ENCODE measurements at regions not wholly inside any gene's neighbourhood (a gene's known extent, or its start where the extent isn't known, plus 50 kb on each side); places are given as distances from the start of the nearest gene placed in this dataset.
"Not testable (repeated sequence)": the region's sequence is repeated elsewhere in the genome, so short reads cannot be mapped to it uniquely, and the experiment has no call there.

DNA sequence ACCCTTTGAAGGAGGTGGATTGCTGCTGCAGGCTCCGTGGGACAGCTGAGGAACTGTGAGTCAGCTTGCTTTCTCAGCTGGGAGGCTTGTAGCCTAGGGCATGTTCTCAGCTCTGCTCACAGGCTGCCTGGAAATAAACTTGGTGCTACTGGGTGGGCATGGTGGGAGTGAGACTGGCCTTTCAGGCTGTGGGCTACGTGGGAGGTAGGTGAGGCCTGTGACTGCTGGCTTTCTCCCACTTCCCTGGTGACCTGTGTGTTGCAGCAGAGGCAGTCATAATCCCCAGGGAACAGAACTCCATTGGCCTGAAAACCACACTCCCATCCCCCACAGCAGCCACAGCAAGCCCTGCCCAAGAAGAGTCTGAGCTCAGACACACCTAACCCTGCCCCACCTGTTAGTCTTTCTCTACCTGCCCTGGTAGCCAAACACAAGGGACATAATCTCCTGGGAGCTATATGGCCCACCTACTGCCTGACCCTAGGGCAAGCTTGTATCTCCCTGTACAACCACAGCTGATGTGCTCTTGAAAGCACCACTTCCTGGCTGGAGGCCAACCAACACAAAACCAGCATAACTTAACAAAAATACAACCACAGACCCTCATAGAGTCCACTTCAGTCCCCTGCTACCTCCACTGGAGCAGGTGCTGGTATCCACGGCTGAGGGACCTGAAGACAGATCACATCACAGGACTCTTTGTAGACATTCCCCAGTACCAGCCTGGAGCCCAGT lies 236.5 kb downstream of the SQOR start:
- no peaks in the 10 kb centered on the region for H3K9me3 ChIP-seq (ENCODE audit: control insufficient read depth, insufficient read depth, low read depth, low read length)
- ChIA-PET POLR2A (no interaction called here), CTCF (no interaction called here)
- DNase-seq (ENCODE audit: low read depth, low spot score) (no peak), ATAC-seq (no peak)
- no peak overlapping the region for H3K27ac ChIP-seq (ENCODE audit: low read length)
- TF ChIP-seq SIN3A (IDR thresholded peaks at IDR 0.05; ENCODE audit: borderline replicate concordance, insufficient read depth, low read depth, low read length), result no peak
- TF ChIP-seq, protein P1, sequence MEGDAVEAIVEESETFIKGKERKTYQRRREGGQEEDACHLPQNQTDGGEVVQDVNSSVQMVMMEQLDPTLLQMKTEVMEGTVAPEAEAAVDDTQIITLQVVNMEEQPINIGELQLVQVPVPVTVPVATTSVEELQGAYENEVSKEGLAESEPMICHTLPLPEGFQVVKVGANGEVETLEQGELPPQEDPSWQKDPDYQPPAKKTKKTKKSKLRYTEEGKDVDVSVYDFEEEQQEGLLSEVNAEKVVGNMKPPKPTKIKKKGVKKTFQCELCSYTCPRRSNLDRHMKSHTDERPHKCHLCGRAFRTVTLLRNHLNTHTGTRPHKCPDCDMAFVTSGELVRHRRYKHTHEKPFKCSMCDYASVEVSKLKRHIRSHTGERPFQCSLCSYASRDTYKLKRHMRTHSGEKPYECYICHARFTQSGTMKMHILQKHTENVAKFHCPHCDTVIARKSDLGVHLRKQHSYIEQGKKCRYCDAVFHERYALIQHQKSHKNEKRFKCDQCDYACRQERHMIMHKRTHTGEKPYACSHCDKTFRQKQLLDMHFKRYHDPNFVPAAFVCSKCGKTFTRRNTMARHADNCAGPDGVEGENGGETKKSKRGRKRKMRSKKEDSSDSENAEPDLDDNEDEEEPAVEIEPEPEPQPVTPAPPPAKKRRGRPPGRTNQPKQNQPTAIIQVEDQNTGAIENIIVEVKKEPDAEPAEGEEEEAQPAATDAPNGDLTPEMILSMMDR (IDR thresholded peaks at IDR 0.05), result no peak
- no peak for TF ChIP-seq POLR2AphosphoS5 (IDR thresholded peaks at IDR 0.05; ENCODE audit: low read depth, low read length)
- TF ChIP-seq, protein P2, sequence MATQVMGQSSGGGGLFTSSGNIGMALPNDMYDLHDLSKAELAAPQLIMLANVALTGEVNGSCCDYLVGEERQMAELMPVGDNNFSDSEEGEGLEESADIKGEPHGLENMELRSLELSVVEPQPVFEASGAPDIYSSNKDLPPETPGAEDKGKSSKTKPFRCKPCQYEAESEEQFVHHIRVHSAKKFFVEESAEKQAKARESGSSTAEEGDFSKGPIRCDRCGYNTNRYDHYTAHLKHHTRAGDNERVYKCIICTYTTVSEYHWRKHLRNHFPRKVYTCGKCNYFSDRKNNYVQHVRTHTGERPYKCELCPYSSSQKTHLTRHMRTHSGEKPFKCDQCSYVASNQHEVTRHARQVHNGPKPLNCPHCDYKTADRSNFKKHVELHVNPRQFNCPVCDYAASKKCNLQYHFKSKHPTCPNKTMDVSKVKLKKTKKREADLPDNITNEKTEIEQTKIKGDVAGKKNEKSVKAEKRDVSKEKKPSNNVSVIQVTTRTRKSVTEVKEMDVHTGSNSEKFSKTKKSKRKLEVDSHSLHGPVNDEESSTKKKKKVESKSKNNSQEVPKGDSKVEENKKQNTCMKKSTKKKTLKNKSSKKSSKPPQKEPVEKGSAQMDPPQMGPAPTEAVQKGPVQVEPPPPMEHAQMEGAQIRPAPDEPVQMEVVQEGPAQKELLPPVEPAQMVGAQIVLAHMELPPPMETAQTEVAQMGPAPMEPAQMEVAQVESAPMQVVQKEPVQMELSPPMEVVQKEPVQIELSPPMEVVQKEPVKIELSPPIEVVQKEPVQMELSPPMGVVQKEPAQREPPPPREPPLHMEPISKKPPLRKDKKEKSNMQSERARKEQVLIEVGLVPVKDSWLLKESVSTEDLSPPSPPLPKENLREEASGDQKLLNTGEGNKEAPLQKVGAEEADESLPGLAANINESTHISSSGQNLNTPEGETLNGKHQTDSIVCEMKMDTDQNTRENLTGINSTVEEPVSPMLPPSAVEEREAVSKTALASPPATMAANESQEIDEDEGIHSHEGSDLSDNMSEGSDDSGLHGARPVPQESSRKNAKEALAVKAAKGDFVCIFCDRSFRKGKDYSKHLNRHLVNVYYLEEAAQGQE (IDR thresholded peaks at IDR 0.05; ENCODE audit: insufficient read depth in 1 of 2, low read depth in 2 of 2, low read length in 1 of 2), result no peak
- no peak for TF ChIP-seq TCF7L2 (IDR thresholded peaks at IDR 0.05; ENCODE audit: low read depth, low read length)
- H3K36me3 ChIP-seq (ENCODE audit: control insufficient read depth, insufficient read depth, low read length), result no peaks in the 10 kb centered on the region
- intact Hi-C loops (cut with micrococcal nuclease; ENCODE audit: unreplicated experiment) (no loop called here), in situ Hi-C loops (cut with HindIII; ENCODE audit: low pct_unique_long_range_greater_than_20kb, low sequenced_read_pairs) (no loop called here)
- H3K4me1 ChIP-seq (ENCODE audit: control insufficient read depth, insufficient read depth, low read length), result no peaks in the 10 kb centered on the region
- H3K4me3 ChIP-seq (ENCODE audit: low read depth in 2 of 2, low read length in 2 of 2), result no peak overlapping the region
- no TSS peak for BruUV-seq (replicated peaks)
- no peaks in the 10 kb centered on the region for H3K27me3 ChIP-seq (ENCODE audit: control insufficient read depth, insufficient read depth, low read length)

DNA sequence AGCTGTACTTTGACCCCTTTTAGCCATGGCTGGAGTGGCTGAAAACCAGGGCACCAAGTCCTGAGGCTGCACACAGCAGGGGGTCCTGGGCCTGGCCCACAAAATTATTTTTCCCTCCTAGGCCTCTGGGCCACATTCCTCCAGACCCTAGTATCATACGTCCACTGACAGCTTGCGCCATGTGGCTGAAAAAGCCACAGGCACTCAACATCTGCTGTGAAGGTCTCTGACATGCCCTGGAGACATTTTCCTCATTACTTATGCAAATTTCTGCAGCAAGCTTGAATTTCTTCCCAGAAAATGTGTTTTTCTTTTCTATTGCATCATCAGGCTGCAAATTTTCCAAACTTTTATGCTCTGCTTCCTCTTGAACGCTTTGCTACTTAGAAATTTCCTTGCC lies 239.0 kb downstream of the SQOR start:
- Histone ChIP-seq H3K36me3 (ENCODE audit: control insufficient read depth, insufficient read depth, low read length) (no peaks in the 10 kb centered on the region), H3K9me3 (ENCODE audit: control insufficient read depth, insufficient read depth, low read depth, low read length) (no peaks in the 10 kb centered on the region), H3K4me3 (ENCODE audit: low read depth in 2 of 2, low read length in 2 of 2) (no peak overlapping the region), H3K27me3 (ENCODE audit: control insufficient read depth, insufficient read depth, low read length) (no peaks in the 10 kb centered on the region), H3K4me1 (ENCODE audit: control insufficient read depth, insufficient read depth, low read length) (no peaks in the 10 kb centered on the region), H3K27ac (ENCODE audit: low read length) (no peak overlapping the region)
- TF ChIP-seq SIN3A (IDR thresholded peaks at IDR 0.05; ENCODE audit: borderline replicate concordance, insufficient read depth, low read depth, low read length) (no peak), POLR2AphosphoS5 (IDR thresholded peaks at IDR 0.05; ENCODE audit: low read depth, low read length) (no peak), TCF7L2 (IDR thresholded peaks at IDR 0.05; ENCODE audit: low read depth, low read length) (no peak)
- TF ChIP-seq, protein P1 (IDR thresholded peaks at IDR 0.05), result no peak
- TF ChIP-seq, protein P2 (IDR thresholded peaks at IDR 0.05; ENCODE audit: insufficient read depth in 1 of 2, low read depth in 2 of 2, low read length in 1 of 2), result no peak
- in situ Hi-C loops (cut with HindIII; ENCODE audit: low pct_unique_long_range_greater_than_20kb, low sequenced_read_pairs), result no loop called here
- POLR2A ChIA-PET, result no interaction called here
- CTCF ChIA-PET, result no interaction called here
- intact Hi-C loops (cut with micrococcal nuclease; ENCODE audit: unreplicated experiment), result no loop called here
- DNase-seq (ENCODE audit: low read depth, low spot score), result no peak
- no peak for ATAC-seq
- BruUV-seq (replicated peaks), result no TSS peak

DNA sequence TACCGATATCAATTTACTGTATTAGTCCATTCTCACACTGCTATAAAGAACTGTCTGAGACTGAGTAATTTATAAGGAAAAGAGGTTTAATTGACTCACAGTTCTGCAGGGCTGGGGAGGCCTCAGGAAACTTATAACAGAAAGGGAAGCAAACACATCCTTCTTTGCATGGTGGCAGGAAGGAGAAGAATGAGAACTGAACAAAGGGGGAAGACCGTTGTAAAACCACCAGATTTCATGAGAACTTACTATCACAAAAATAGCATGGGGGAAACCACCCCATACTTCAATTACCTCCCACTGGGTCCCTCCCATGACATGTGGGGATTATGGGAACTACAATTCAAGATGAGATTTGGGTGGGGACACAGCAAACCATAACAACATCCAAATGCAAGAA lies 239.7 kb downstream of the SQOR start:
- H3K27ac ChIP-seq (ENCODE audit: low read length); H3K4me1 ChIP-seq (ENCODE audit: control insufficient read depth, insufficient read depth, low read length); H3K27me3 ChIP-seq (ENCODE audit: control insufficient read depth, insufficient read depth, low read length); CTCF ChIA-PET; H3K9me3 ChIP-seq (ENCODE audit: control insufficient read depth, insufficient read depth, low read depth, low read length); ATAC-seq; DNase-seq (ENCODE audit: low read depth, low spot score); H3K36me3 ChIP-seq (ENCODE audit: control insufficient read depth, insufficient read depth, low read length); POLR2A ChIA-PET; in situ Hi-C loops (cut with HindIII; ENCODE audit: low pct_unique_long_range_greater_than_20kb, low sequenced_read_pairs); BruUV-seq (replicated peaks); H3K4me3 ChIP-seq (ENCODE audit: low read depth in 2 of 2, low read length in 2 of 2); intact Hi-C loops (cut with micrococcal nuclease; ENCODE audit: unreplicated experiment): not testable (repeated sequence)
